ENCODE measurements at regions not wholly inside any gene's neighbourhood (a gene's known extent, or its start where the extent isn't known, plus 50 kb on each side); places are given as distances from the start of the nearest gene placed in this dataset.

DNA sequence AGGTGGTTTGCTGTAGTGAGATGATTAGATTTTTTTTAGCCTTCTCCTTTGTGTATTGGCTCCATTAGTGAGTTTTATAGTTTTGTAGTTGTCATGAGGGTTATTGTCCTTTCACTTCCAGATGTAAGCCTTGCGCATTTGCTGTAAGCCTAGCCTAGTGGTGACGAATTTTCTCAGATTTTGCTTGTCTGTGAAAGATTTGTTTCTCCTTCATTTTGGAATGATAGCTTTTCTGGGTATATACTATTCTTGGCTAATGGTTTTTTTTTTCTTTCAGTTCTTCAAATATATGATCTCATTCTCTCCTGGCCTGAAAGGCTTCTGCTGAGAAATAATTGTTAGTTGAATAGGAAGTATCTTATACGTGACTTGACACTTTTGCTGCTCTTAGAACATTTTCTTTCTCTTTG, 166.5 kb upstream of the THRB start:
- peaks cover 0 to 5% (median 3%) of the 10 kb centered on the region in 4 donors for H3K9me3 ChIP-seq
- no peak for DNase-seq (ENCODE audit: extremely low spot score)
- no peak overlapping the region for H3K27ac ChIP-seq (replicated peaks in 1 of 4)
- peaks cover 0 to 9% (median 0%) of the 10 kb centered on the region in 4 donors for H3K4me1 ChIP-seq
- intact Hi-C loops (cut with DNase I): no loop called here
- H3K4me3 ChIP-seq: no peak overlapping the region
- no peaks in the 10 kb centered on the region for H3K27me3 ChIP-seq
- WGBS: 61% methylated on average over 3 of the region's 3 CpGs
- TF ChIP-seq EP300 (IDR thresholded peaks at IDR 0.05) (no peak), POLR2A (IDR thresholded peaks at IDR 0.05; ENCODE audit: low read depth) (no peak), POLR2AphosphoS5 (IDR thresholded peaks at IDR 0.05) (no peak)
- TF ChIP-seq, protein P1, sequence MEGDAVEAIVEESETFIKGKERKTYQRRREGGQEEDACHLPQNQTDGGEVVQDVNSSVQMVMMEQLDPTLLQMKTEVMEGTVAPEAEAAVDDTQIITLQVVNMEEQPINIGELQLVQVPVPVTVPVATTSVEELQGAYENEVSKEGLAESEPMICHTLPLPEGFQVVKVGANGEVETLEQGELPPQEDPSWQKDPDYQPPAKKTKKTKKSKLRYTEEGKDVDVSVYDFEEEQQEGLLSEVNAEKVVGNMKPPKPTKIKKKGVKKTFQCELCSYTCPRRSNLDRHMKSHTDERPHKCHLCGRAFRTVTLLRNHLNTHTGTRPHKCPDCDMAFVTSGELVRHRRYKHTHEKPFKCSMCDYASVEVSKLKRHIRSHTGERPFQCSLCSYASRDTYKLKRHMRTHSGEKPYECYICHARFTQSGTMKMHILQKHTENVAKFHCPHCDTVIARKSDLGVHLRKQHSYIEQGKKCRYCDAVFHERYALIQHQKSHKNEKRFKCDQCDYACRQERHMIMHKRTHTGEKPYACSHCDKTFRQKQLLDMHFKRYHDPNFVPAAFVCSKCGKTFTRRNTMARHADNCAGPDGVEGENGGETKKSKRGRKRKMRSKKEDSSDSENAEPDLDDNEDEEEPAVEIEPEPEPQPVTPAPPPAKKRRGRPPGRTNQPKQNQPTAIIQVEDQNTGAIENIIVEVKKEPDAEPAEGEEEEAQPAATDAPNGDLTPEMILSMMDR (IDR thresholded peaks at IDR 0.05): no peak
- H3K36me3 ChIP-seq: no peaks in the 10 kb centered on the region

DNA sequence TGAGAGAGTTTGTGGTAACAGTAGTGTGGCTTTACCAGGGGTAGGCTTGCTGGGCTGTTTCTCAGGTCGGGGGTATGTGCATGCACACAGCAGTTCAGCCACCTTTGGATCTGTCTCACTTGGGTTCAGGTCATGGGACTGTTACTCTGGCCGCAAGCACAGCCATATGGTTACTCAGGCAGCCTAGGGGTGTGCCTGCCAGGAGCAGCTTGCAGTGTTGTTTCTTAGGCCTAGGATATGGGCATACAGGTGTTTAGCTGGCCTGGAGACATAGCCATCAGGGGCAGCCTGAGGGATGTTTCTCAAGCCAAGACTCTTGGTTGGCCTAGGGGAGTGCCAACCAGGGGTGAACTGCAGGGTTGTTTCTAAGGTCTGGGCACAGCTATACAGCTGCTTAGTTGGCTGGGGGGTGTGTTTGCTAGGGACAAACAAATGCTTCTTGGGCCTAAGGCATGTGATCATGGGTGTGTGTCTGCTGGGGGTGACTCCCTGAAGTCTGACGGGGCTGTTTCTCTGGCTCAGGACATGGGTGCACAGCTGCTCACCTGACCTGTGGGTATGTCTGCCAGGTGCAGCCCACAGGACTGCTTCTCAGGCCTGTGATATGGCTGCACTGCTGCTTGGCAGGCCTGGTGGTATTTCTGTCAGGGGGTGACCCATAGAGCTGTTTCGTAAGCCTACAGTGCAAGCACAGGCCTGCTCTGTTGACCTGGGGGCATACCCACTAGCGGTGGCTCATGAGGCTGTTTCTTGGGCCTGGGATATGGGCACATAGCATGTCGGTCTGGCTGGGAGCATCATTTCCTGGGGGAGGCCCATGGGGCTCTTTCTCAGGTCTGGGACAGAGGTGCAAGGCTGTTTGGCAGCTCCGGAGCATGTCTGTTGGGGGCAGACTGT, 168.0 kb upstream of the THRB start:
- H3K4me1 ChIP-seq: peaks cover 0 to 4% (median 0%) of the 10 kb centered on the region in 4 donors
- no peaks in the 10 kb centered on the region for H3K27me3 ChIP-seq
- no peak overlapping the region for H3K27ac ChIP-seq (replicated peaks in 1 of 4)
- DNase-seq (ENCODE audit: extremely low spot score): no peak
- H3K36me3 ChIP-seq: no peaks in the 10 kb centered on the region
- H3K9me3 ChIP-seq: no peaks in the 10 kb centered on the region
- H3K4me3 ChIP-seq: no peak overlapping the region
- TF ChIP-seq POLR2A (IDR thresholded peaks at IDR 0.05; ENCODE audit: low read depth): no peak
- intact Hi-C loops (cut with DNase I): no loop called here
- 91% methylated on average over 4 of the region's 7 CpGs for WGBS

DNA sequence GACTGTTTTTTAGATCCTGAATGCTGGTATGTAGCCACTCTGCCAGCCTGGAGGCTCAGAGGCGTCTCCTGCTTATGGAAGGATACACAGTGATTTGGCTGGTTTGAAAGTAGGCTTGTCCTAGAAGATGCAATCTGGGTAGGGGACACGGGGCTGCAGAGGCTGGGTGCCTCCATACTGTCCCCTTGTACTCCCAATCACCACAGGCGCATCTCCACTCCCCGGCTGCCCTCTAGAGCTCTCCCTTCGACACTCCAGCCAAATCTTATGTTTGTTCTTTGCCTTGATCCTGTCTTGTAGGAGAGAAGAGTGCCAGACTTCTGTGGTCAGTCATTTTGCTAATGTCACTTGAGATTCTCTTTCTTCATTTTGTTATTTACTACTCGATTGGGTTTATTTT, 168.8 kb upstream of the THRB start:
- 91% methylated on average over 6 of the region's 6 CpGs for WGBS
- H3K9me3 ChIP-seq: no peaks in the 10 kb centered on the region
- no peaks in the 10 kb centered on the region for H3K36me3 ChIP-seq
- no peaks in the 10 kb centered on the region for H3K27me3 ChIP-seq
- no peak overlapping the region for H3K4me3 ChIP-seq
- DNase-seq (ENCODE audit: extremely low spot score): no peak
- TF ChIP-seq EP300 (IDR thresholded peaks at IDR 0.05): no peak
- no peak for TF ChIP-seq POLR2A (IDR thresholded peaks at IDR 0.05; ENCODE audit: low read depth)
- no peak for TF ChIP-seq POLR2AphosphoS5 (IDR thresholded peaks at IDR 0.05)
- TF ChIP-seq, protein P1 (IDR thresholded peaks at IDR 0.05): no peak
- H3K27ac ChIP-seq (replicated peaks in 1 of 4): no peak overlapping the region
- intact Hi-C loops (cut with DNase I): no loop called here
- no peaks in the 10 kb centered on the region for H3K4me1 ChIP-seq

DNA sequence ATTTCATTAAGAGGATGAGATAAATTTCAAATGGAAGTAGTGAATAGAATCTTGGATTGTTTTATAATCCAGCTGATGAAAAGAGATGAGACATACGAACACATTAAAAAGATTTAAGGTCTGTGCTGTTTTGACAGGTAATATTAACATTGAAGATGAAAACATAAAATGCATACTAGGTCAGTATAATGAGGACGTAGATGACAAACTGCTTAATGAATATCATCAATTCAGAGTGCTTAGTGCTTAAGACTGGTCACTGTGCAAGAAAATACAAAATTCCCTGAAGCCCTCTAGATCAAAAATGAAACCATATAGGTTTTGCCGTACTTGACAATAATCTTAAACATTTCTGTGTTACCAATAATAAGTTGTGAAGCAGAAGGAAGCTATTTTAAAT, 173.4 kb upstream of the THRB start:
- TF ChIP-seq POLR2AphosphoS5 (IDR thresholded peaks at IDR 0.05) (no peak), POLR2A (IDR thresholded peaks at IDR 0.05; ENCODE audit: low read depth) (no peak), EP300 (IDR thresholded peaks at IDR 0.05) (no peak)
- TF ChIP-seq, protein P1 (IDR thresholded peaks at IDR 0.05): no peak
- intact Hi-C loops (cut with DNase I): no loop called here

DNA sequence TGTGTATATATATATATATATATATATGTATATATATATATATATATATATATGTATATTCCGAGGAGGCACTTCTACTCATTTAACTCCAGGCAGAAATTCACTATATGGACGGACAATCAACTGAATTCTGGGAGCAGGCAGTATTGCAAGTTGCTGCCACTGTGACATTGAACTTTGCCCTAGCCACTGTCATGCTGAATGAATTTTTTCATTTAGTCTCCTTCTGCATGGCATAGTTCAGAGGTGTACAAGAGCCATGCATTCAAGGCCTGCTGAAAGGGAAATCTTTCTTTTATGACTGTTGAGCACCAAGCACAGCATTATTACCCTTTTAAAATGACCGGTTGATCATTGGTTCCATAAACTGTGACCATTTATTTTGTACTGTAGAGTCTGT, 176.2 kb upstream of the THRB start:
- intact Hi-C loops (cut with DNase I): no loop called here
- TF ChIP-seq POLR2A (IDR thresholded peaks at IDR 0.05; ENCODE audit: low read depth) (no peak), POLR2AphosphoS5 (IDR thresholded peaks at IDR 0.05) (no peak), EP300 (IDR thresholded peaks at IDR 0.05) (no peak)
- TF ChIP-seq, protein P1 (IDR thresholded peaks at IDR 0.05): no peak

More for the DNA sequence above, 173.4 kb upstream of the THRB start:
- no peaks in the 10 kb centered on the region for H3K4me1 ChIP-seq
- 64% methylated on average over 3 of the region's 3 CpGs for WGBS
- DNase-seq (ENCODE audit: extremely low spot score): no peak
- no peaks in the 10 kb centered on the region for H3K9me3 ChIP-seq
- H3K27ac ChIP-seq (replicated peaks in 1 of 4): no peak overlapping the region
- H3K36me3 ChIP-seq: no peaks in the 10 kb centered on the region
- no peak overlapping the region for H3K4me3 ChIP-seq
- no peaks in the 10 kb centered on the region for H3K27me3 ChIP-seq

More for the DNA sequence above, 176.2 kb upstream of the THRB start:
- Histone ChIP-seq H3K27ac (replicated peaks in 1 of 4) (no peak overlapping the region), H3K36me3 (no peaks in the 10 kb centered on the region), H3K4me1 (no peaks in the 10 kb centered on the region), H3K9me3 (no peaks in the 10 kb centered on the region), H3K4me3 (no peak overlapping the region), H3K27me3 (no peaks in the 10 kb centered on the region)
- 90% methylated on average over 3 of the region's 3 CpGs for WGBS
- no peak for DNase-seq (ENCODE audit: extremely low spot score)

Data from esophagus muscularis mucosa (tissue), 4 donors.